GM21619 (cell line): ENCODE measurements at regions not wholly inside any gene's neighbourhood (a gene's known extent, or its start where the extent isn't known, plus 50 kb on each side); places are given as distances from the start of the nearest gene placed in this dataset.
"Not testable (repeated sequence)": the region's sequence is repeated elsewhere in the genome, so short reads cannot be mapped to it uniquely, and the experiment has no call there.

ENCODE experiments used
- ATAC-seq: cut with Tn5 transposase; IDR thresholded peaks from one replicate; pipeline ENCODE4 v1.9.1; 2021; ENCODE audit not compliant: unreplicated experiment

GRCh38 chr11:88061111-88061510 lies 114.1 kb downstream of the RAB38 start:
- ATAC-seq, result no peak

- no peak for ATAC-seq
Observed at GRCh38 chr11:88059326-88059725, 115.9 kb downstream of the RAB38 start.

GRCh38 chr11:88051396-88051795 lies 123.8 kb downstream of the RAB38 start:
- no peak for ATAC-seq

GRCh38 chr11:88050247-88050646 lies 125.0 kb downstream of the RAB38 start:
- ATAC-seq, result no peak

GRCh38 chr11:88045288-88045687 lies 130.0 kb downstream of the RAB38 start:
- ATAC-seq, result not testable (repeated sequence)

GRCh38 chr11:88044658-88045057 lies 130.6 kb downstream of the RAB38 start:
- not testable (repeated sequence) for ATAC-seq

GRCh38 chr11:88043149-88043548 lies 132.1 kb downstream of the RAB38 start:
- ATAC-seq, result no peak

GRCh38 chr11:88042647-88043046 lies 132.6 kb downstream of the RAB38 start:
- ATAC-seq, result no peak

- ATAC-seq, result no peak
Observed at GRCh38 chr11:88042238-88042637, 133.0 kb downstream of the RAB38 start.

- ATAC-seq, result no peak
Observed at GRCh38 chr11:88041679-88042078, 133.6 kb downstream of the RAB38 start.

GRCh38 chr11:88040148-88040496 lies 135.1 kb downstream of the RAB38 start:
- ATAC-seq, result no peak

GRCh38 chr11:88039476-88040147 lies 135.6 kb downstream of the RAB38 start:
- no peak for ATAC-seq

GRCh38 chr11:88038063-88038462 lies 137.2 kb downstream of the RAB38 start:
- ATAC-seq, result no peak

GRCh38 chr11:88036701-88037100 lies 138.5 kb downstream of the RAB38 start:
- ATAC-seq, result no peak

GRCh38 chr11:88035271-88035670 lies 140.0 kb downstream of the RAB38 start:
- no peak for ATAC-seq

GRCh38 chr11:88017666-88018065 lies 157.6 kb downstream of the RAB38 start:
- no peak for ATAC-seq

- ATAC-seq, result peak; percentile 96
Observed at GRCh38 chr11:88016392-88017170, 158.7 kb downstream of the RAB38 start.

- ATAC-seq, result no peak
Observed at GRCh38 chr11:88015170-88015569, 160.1 kb downstream of the RAB38 start.

GRCh38 chr11:88013508-88014065 lies 161.7 kb downstream of the RAB38 start:
- no peak for ATAC-seq

- ATAC-seq, result no peak
Observed at GRCh38 chr11:88012456-88012855, 162.8 kb downstream of the RAB38 start.

GRCh38 chr11:87976009-87976408 lies 199.2 kb downstream of the RAB38 start:
- ATAC-seq, result no peak

GRCh38 chr11:87974797-87975196 lies 200.4 kb downstream of the RAB38 start:
- no peak for ATAC-seq
